ENCODE measurements at regions not wholly inside any gene's neighbourhood (a gene's known extent, or its start where the extent isn't known, plus 50 kb on each side); places are given as distances from the start of the nearest gene placed in this dataset.

GRCh38 chr2:150586858-150587257 is 99.4 kb upstream of the RND3 start:
- TF ChIP-seq CTCF (IDR thresholded peaks at IDR 0.05): no peak

- no peak for TF ChIP-seq CTCF (IDR thresholded peaks at IDR 0.05)
Observed at GRCh38 chr2:150585221-150585971, 97.9 kb upstream of the RND3 start.

- no peak for TF ChIP-seq CTCF (IDR thresholded peaks at IDR 0.05)
Observed at GRCh38 chr2:150584081-150584480, 96.6 kb upstream of the RND3 start.

GRCh38 chr2:150581717-150582472 is 94.4 kb upstream of the RND3 start:
- no peak for TF ChIP-seq CTCF (IDR thresholded peaks at IDR 0.05)

- no peak for TF ChIP-seq CTCF (IDR thresholded peaks at IDR 0.05)
Observed at GRCh38 chr2:150578481-150578880, 91.0 kb upstream of the RND3 start.

GRCh38 chr2:150575861-150576260 is 88.4 kb upstream of the RND3 start:
- TF ChIP-seq CTCF (IDR thresholded peaks at IDR 0.05): no peak

GRCh38 chr2:150572961-150573395 is 85.5 kb upstream of the RND3 start:
- no peak for TF ChIP-seq CTCF (IDR thresholded peaks at IDR 0.05)

All from LNCAP (cell line).